NCI-H2227 (cell line): ENCODE measurements at regions not wholly inside any gene's neighbourhood (a gene's known extent, or its start where the extent isn't known, plus 50 kb on each side); places are given as distances from the start of the nearest gene placed in this dataset.
"Not testable (repeated sequence)": the region's sequence is repeated elsewhere in the genome, so short reads cannot be mapped to it uniquely, and the experiment has no call there.

Experiments
- DNase-seq: peaks from one replicate; lab custom pipeline; 2025; ENCODE audit not compliant: unreplicated experiment; lab: John Stamatoyannopoulos, UW

DNA sequence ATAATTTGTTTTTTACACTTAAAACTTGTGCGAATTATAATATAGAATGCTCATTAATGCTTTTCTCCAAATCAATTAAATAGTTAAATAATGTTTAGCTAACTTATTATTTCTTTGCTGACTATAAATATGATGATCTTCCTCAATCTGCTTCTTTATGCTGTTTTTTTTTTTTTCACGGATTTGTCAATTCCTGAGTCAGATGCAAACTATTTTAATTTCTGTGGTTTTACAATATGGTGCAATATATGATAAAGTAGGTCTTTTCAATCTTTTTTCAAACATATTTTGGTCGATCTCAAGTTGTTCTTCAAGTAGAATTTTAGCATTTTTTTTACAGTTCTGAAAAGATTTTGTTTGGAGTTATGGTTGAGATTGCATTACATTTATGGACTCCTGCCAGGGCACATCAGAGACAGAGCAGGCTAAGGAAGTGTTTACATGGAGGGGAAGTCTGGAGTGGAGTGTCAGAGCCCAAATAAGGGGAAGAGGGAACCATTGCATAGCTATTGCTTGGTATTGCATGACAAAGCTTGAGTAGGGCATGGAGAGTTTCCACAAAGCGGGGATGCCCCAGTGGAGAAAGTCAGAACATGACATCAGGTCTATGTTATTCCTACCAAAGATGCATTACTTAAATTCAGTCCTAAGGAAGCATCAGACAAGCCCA lies 204.4 kb downstream of the OTUD1 start:
- DNase-seq: no peak

DNA sequence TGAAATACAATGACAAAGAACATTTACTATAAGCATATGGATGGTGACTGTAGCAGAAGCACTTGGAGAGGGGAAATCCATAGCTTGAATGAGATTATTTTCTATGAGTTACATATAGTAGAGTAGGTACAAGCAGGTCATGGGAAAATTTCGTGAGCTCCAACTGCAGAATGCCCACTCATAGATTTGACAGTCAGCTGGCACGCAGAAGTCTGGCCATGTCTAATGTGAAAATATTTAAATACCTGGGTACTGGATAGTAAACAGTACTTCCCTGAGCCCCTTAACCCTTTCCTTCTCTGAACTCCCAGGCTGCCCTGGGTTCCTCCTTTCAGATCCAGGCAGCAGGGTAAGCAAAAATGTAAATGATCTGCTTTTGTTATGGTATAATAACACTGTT lies 209.7 kb downstream of the OTUD1 start:
- no peak for DNase-seq

DNA sequence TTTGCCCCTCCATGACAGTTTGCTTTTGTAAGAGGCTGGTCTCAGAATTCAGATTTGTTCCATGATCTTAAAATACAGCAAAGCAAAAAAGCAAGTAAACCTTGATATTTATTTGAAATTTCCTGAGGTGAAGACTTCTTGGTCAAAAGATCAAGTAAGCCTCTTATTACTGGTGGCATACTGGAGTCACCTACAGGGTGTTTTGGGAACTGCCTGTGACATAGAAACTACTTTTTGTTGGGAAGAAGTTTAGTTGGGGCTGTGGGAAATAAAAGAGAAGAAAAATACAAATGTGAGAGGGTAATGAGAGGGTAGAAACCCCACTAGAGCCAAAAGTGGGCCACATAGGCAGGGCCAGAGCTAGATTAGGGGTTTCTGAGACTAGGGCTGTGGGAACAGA lies 217.9 kb downstream of the OTUD1 start:
- no peak for DNase-seq

DNA sequence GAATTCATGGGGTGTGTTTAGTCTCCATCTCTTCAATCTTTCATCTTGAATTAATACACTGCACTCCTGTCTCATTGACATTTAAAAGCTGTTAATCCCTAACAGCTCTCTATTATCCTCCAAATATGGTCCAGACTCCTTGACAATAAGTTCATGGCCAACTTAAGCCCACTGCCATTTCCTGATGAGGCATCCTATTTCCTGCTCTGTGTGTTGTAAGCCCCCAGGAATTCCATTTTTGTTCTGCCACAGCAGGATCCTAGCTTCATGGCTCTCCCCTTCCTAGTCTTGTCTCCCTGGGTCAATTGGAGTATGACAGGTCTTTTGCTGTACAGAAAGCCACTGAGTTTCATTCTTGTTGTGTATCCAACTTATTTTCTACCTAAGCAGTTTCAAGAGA lies 218.8 kb downstream of the OTUD1 start:
- no peak for DNase-seq

GRCh38 chr10:23671866-23672265 lies 233.0 kb downstream of the OTUD1 start:
- DNase-seq: not testable (repeated sequence)

- no peak for DNase-seq
These were observed 236.7 kb downstream of the OTUD1 start for GRCh38 chr10:23675585-23675984.

DNA sequence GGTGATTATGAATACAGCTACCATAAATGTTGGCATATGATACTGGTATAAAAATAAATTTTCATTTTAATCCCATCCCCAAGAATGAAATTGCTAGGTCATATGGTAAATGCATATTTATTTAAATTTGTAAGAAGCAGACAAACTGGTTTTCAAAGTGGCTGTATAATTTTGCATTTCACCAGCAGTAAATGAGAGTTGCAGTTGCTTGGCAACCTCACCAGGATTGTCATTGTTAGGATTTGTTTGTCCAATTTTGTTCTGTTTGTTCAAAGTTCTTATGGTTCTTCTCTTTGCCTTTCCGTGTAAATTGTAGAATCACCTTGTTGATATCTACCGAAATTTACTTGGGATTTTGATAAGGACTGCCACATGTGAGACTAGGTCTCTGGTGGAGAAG lies 237.4 kb downstream of the OTUD1 start:
- DNase-seq: no peak

- no peak for DNase-seq
These were observed 247.8 kb downstream of the OTUD1 start for GRCh38 chr10:23686722-23687121.

DNA sequence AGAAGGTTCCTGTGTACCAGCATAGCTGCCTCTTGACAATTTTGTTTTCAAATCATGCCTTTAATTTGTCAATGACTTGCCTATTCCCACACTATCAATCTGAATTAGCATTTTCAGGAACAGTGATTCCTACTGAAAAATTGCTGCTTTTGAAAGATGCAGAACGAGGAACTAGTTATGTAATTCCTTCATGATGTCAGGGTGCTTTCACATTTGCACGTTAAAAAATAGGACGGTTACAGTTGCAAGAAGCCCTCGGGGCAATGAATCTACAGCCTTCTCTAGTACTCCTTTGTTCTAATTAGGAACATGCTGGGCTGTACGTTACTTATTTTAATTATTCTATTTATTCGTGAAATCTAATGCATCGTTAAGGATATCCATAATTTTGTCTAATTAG lies 253.9 kb downstream of the OTUD1 start:
- DNase-seq: no peak

DNA sequence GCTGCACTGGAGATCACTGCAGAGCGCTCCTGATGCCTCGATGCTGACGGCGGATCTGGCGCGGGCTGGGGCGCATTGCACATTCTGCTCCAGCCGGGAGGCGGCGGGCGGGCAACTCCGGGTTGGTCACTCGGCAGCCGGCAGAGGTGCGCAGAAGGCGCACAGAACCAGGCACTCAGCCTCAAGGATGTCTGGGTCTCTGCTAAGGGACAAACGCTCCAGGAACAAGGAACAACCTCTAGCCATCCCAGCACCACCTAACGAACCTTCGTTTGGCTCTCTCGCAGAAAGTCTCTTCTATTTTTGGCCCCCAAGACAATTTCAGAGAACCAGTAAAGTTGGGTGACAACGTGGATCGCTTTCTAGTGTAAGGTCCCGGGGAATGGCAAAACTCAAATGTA lies 254.6 kb downstream of the OTUD1 start:
- DNase-seq: no peak

DNA sequence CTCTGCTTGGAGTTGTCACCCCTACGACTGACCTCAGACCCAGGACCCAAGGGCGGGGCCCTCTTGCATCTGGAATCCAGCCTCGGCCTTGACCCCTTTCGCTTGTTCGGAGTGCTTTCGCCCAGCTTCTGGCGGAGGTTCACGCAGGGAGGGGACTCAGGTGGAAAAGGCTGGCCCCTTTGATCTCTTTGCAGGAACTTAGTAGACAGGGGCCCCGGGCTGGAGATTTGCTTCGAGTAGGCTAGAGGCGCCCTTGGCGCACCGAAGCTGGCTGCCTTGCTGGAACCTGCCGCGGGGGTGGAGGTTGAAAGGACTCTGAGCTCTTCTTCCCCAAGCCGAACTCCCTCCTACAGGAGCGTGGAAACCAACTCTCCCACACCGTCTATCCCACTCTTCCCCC lies 255.1 kb downstream of the OTUD1 start:
- DNase-seq: no peak

GRCh38 chr10:23694446-23694920 lies 255.6 kb downstream of the OTUD1 start:
- DNase-seq: no peak

- DNase-seq: no peak
These were observed 256.3 kb downstream of the OTUD1 start for GRCh38 chr10:23694921-23695824.

GRCh38 chr10:23695825-23696420 lies 257.0 kb downstream of the OTUD1 start:
- no peak for DNase-seq

GRCh38 chr10:23696476-23696875 lies 257.6 kb downstream of the OTUD1 start:
- no peak for DNase-seq

DNA sequence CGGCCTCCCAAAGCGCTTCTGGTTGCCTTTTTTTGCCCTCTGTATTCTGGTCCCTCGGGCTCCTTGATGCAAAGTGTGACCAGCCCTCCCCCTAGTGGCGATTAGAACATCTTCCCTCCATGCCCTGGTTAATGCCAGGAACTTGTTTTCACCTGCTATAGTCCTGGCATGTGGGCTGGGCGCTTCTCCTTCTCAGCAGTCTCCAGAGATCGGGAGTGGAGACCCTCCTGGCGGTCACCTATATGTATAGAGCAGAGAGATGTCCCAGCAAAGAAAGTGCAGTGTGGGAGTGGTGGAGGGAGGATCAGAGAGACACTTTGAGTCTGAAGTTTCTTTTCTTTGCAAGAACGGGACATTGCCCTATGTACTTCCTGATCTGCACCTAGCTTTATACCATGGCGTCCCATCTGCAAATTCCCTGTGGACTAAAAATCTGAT lies 264.1 kb downstream of the OTUD1 start:
- DNase-seq: peak; percentile 22

- DNase-seq: no peak
These were observed 276.5 kb downstream of the OTUD1 start for GRCh38 chr10:23715363-23715762.

DNA sequence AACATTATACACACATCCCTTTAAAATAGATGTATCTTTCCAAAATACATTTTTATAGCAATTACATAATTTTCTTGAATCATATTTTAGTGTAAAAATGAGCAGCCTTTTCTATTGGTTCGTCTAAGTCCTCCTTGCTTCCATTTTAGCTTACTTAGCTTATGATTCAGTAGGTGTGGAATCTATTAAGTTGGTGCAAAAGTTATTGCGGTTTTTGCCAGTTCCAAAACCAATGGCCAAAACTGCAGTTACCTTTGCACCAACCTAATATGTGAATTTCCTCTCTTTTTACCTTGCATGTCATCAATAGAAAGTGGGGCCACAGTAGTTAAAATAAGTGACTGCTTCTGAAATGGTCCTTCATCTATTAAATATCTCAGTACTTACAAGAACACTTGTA lies 279.0 kb downstream of the OTUD1 start:
- DNase-seq: no peak

GRCh38 chr10:23718946-23719345 lies 280.1 kb downstream of the OTUD1 start:
- no peak for DNase-seq

DNA sequence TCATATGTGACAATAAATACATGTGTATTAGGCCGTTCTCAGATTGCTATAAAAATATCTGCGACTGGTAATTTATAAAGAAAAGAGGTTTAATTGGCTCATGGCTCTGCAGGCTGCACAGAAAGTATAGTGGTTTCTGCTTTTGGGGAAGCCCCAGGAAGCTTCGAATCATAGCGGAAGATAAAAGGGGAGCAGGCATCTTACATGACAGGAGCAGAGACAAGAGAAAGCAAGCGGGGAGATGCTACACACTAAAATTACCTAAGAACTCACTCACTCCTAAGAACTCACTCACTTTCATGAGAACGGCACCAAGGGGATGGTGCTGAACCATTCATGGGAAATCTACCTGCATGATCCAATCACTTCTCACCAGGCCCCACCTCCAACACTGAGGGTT lies 284.9 kb downstream of the OTUD1 start:
- DNase-seq: no peak

GRCh38 chr10:23725548-23725947 lies 286.7 kb downstream of the OTUD1 start:
- DNase-seq: no peak

- DNase-seq: no peak
These were observed 303.5 kb downstream of the OTUD1 start for GRCh38 chr10:23742368-23742767.
